Activated CD4-positive, alpha-beta T cell treated with anti-CD3 and anti-CD28 coated beads for 36 hours (primary cell): ENCODE measurements at regions not wholly inside any gene's neighbourhood (a gene's known extent, or its start where the extent isn't known, plus 50 kb on each side); places are given as distances from the start of the nearest gene placed in this dataset.

Source experiments
- ATAC-seq: fragments of 200-7000 bp; cut with Tn5 transposase; one replicate; pipeline ENCODE4 v1.10.0; 2021; ENCODE audit warnings: mild to moderate bottlenecking, moderate library complexity
- CTCF ChIA-PET: fragments of 350-600 bp; sonication (Branson Sonifier 250); formaldehyde crosslinking; loops from one replicate; lab custom pipeline; 2021; ENCODE audit warnings: antibody characterized with exemption; lab: Charles Lee
- POLR2A ChIA-PET: fragments of 350-600 bp; sonication (Branson Sonifier 250); formaldehyde crosslinking; loops from one replicate; lab custom pipeline; 2021; ENCODE audit warnings: antibody characterized with exemption, inconsistent platforms; lab: Charles Lee
- DNase-seq: peaks from one replicate; pipeline ENCODE4 v3.0.0-alpha.2; 2020
- H3K27ac Mint-ChIP-seq: one replicate; pipeline ENCODE4 v1.8.0; 2021; ENCODE audit warnings: mixed read lengths
- H3K27me3 Mint-ChIP-seq: one replicate; pipeline ENCODE4 v1.8.0; 2021; ENCODE audit warnings: mixed read lengths
- H3K36me3 Mint-ChIP-seq: one replicate; pipeline ENCODE4 v1.8.0; 2021; ENCODE audit warnings: low read depth, mixed read lengths
- H3K4me1 Mint-ChIP-seq: one replicate; pipeline ENCODE4 v1.8.0; 2021; ENCODE audit warnings: mixed read lengths
- H3K4me3 Mint-ChIP-seq: one replicate; pipeline ENCODE4 v1.8.0; 2021; ENCODE audit warnings: mild to moderate bottlenecking, moderate library complexity, mixed read lengths
- H3K9me3 Mint-ChIP-seq: one replicate; pipeline ENCODE4 v1.8.0; 2021; ENCODE audit warnings: low read depth, mixed read lengths
- intact Hi-C, 2 experiments: fragments of 100-400 bp; cut with DNase I in 1 of 2; cut with micrococcal nuclease in 1 of 2; formaldehyde crosslinking; loops; one replicate each; pipeline versions ENCODE4 v1.14.2 to v1.15.1; 2022 to 2024; cut with DNase I, micrococcal nuclease

- ATAC-seq = no peak
- POLR2A ChIA-PET = no interaction called here
- H3K9me3 Mint-ChIP-seq = no peaks in the 10 kb centered on the region
- DNase-seq = no peak
- H3K4me3 Mint-ChIP-seq = no peak overlapping the region
- H3K4me1 Mint-ChIP-seq = peaks cover 34% of the 10 kb centered on the region
- H3K36me3 Mint-ChIP-seq = no peaks in the 10 kb centered on the region
- no peaks in the 10 kb centered on the region for H3K27me3 Mint-ChIP-seq
- CTCF ChIA-PET = interaction anchor here (0.8 to 1.5 kb wide), 3 partner anchors 38 to 392 kb away, joined by 3 to 5 read pairs (median 4); no protein-coding TSS in a partner anchor
- intact Hi-C loops = loop anchor here in 1 of 2 experiments (10.0 kb wide), 1 partner anchor 731 kb away; no protein-coding TSS in a partner anchor
- H3K27ac Mint-ChIP-seq = no peak overlapping the region
Observed at GRCh38 chr12:91773749-91774429, 371.8 kb downstream of the BTG1 start.

- Mint-ChIP-seq H3K27me3 (no peaks in the 10 kb centered on the region), H3K4me3 (no peak overlapping the region), H3K27ac (no peak overlapping the region), H3K4me1 (peaks cover 20% of the 10 kb centered on the region), H3K9me3 (no peaks in the 10 kb centered on the region), H3K36me3 (no peaks in the 10 kb centered on the region)
- ChIA-PET POLR2A (no interaction called here), CTCF (no interaction called here)
- intact Hi-C loops = loop anchor here in 1 of 2 experiments (10.0 kb wide), 1 partner anchor 732 kb away; no protein-coding TSS in a partner anchor
- DNase-seq (no peak), ATAC-seq (no peak)
Observed at GRCh38 chr12:91772411-91772810, 373.2 kb downstream of the BTG1 start.

- no peak overlapping the region for H3K27ac Mint-ChIP-seq
Observed at GRCh38 chr12:91769736-91770135, 375.9 kb downstream of the BTG1 start.

GRCh38 chr12:91767237-91767636, 378.4 kb downstream of the BTG1 start:
- no peak for DNase-seq
- Mint-ChIP-seq H3K9me3 (no peaks in the 10 kb centered on the region), H3K27me3 (no peaks in the 10 kb centered on the region), H3K4me1 (no peaks in the 10 kb centered on the region), H3K27ac (no peak overlapping the region), H3K4me3 (no peak overlapping the region), H3K36me3 (no peaks in the 10 kb centered on the region)
- CTCF ChIA-PET = no interaction called here
- ATAC-seq = no peak
- POLR2A ChIA-PET = no interaction called here
- intact Hi-C loops = no loop called here

More at GRCh38 chr12:91769736-91770135, 375.9 kb downstream of the BTG1 start:
- ATAC-seq (no peak), DNase-seq (no peak)
- ChIA-PET POLR2A (no interaction called here), CTCF (interaction anchor here (0.8 kb wide), 1 partner anchor 1080 kb away, joined by 3 read pairs; no protein-coding TSS in a partner anchor)
- Mint-ChIP-seq H3K4me3 (no peak overlapping the region), H3K4me1 (peaks cover 8% of the 10 kb centered on the region), H3K36me3 (no peaks in the 10 kb centered on the region), H3K9me3 (no peaks in the 10 kb centered on the region), H3K27me3 (no peaks in the 10 kb centered on the region)
- intact Hi-C loops = loop anchor here in 1 of 2 experiments (10.0 kb wide), 1 partner anchor 735 kb away; no protein-coding TSS in a partner anchor

DNA sequence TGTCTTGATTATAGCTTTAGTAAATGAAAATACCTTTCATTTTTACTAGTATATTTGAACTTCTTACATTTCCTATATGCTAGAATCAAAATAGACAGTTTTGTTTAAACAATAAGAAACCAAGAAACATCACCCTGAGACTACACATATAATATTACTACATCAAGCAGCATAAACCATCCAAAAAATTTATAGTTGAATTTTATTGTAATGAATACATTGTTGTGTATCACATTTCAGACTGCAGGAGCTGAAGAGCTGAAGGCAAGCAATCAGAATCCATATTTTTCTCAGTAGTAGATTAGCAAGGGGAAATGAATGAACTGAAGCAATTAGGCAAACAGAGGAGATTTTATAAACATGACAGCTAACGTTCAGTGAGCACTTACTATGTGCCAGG, 379.2 kb downstream of the BTG1 start:
- ATAC-seq = no peak
- no peak for DNase-seq
- Mint-ChIP-seq H3K4me3 (no peak overlapping the region), H3K4me1 (no peaks in the 10 kb centered on the region), H3K27me3 (no peaks in the 10 kb centered on the region), H3K9me3 (peaks cover 1% of the 10 kb centered on the region), H3K27ac (no peak overlapping the region), H3K36me3 (no peaks in the 10 kb centered on the region)
- POLR2A ChIA-PET = no interaction called here
- intact Hi-C loops = no loop called here
- CTCF ChIA-PET = no interaction called here

- CTCF ChIA-PET = interaction anchor here (1.6 kb wide), 1 partner anchor 10 kb away, joined by 4 read pairs; no protein-coding TSS in a partner anchor
- POLR2A ChIA-PET = no interaction called here
- Mint-ChIP-seq H3K4me3 (no peak overlapping the region), H3K9me3 (peaks cover 11% of the 10 kb centered on the region), H3K36me3 (no peaks in the 10 kb centered on the region), H3K4me1 (no peaks in the 10 kb centered on the region), H3K27ac (no peak overlapping the region), H3K27me3 (no peaks in the 10 kb centered on the region)
- ATAC-seq (no peak), DNase-seq (no peak)
- intact Hi-C loops = no loop called here
Observed at GRCh38 chr12:91763654-91764370, 381.8 kb downstream of the BTG1 start.

DNA sequence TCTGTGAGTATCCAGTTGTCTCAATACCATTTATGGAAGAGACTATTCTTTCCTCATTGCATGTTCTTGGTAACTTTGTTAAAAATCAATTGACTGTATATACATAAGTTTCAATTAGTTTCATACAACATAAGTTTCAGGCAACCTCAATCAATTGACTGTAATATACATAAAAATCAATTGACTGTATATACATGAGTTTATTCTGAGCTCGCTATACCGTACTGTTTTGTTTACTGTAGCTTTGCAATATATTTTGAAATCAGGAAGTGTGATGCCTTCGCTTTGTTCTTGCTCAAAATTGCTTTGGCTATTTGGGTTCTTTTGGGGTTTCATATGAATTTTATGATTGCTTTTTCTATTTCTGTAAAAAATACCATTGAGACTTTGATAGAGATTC, 392.0 kb downstream of the BTG1 start:
- no peak overlapping the region for H3K4me3 Mint-ChIP-seq
- no peaks in the 10 kb centered on the region for H3K4me1 Mint-ChIP-seq
- peaks cover 2% of the 10 kb centered on the region for H3K36me3 Mint-ChIP-seq
- DNase-seq = no peak
- H3K9me3 Mint-ChIP-seq = peaks cover 5% of the 10 kb centered on the region
- ChIA-PET POLR2A (no interaction called here), CTCF (interaction anchor here (0.8 to 1.8 kb wide), 4 partner anchors 10 to 371 kb away, joined by 3 to 5 read pairs (median 4); no protein-coding TSS in a partner anchor)
- intact Hi-C loops = no loop called here
- H3K27ac Mint-ChIP-seq = no peak overlapping the region
- no peak for ATAC-seq
- H3K27me3 Mint-ChIP-seq = no peaks in the 10 kb centered on the region

DNA sequence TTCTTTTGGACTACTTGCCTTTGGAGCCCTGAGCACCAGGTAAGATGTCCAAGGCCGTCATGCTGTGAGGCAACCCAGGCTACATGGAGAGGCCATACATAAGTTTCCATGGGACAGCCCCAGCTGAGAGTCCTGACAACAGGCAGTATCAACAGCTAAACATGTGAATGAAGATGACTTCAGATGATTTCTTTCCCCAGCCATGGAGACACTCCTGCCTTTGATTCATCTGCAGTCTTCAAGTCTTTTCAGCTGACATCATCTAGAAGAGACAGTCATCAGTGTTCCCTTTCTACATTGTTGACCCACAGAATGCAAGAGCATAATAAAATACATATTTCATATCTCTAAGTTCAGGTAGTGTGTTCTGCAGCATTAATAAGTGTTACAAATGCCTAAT, 398.7 kb downstream of the BTG1 start:
- intact Hi-C loops = no loop called here

DNA sequence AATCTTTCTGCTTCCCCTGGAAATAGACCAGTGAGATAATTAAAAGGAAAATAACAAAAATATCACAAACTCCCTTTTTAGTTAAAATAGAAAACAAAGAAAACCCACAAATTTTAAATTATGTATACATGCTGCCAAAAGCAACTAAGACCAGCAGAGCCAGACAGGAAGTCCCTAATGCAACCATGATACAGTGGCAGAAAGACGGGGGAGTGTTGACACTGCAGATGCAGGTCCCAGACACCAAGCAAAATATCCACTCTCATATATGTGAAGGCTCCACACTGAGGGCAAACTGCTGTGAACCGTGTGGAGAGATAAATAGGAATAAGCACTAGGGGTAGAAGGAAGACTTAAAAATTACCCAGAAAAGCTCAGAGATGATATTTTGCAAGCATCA, 401.0 kb downstream of the BTG1 start:
- Mint-ChIP-seq H3K4me1 (no peaks in the 10 kb centered on the region), H3K9me3 (no peaks in the 10 kb centered on the region), H3K36me3 (no peaks in the 10 kb centered on the region), H3K27me3 (no peaks in the 10 kb centered on the region), H3K4me3 (no peak overlapping the region), H3K27ac (no peak overlapping the region)
- intact Hi-C loops = no loop called here
- no peak for ATAC-seq
- DNase-seq = no peak
- POLR2A ChIA-PET = no interaction called here
- CTCF ChIA-PET = no interaction called here

More for the DNA sequence above, 398.7 kb downstream of the BTG1 start:
- Mint-ChIP-seq H3K4me3 (no peak overlapping the region), H3K9me3 (peaks cover 3% of the 10 kb centered on the region), H3K27me3 (no peaks in the 10 kb centered on the region), H3K36me3 (no peaks in the 10 kb centered on the region), H3K27ac (no peak overlapping the region), H3K4me1 (no peaks in the 10 kb centered on the region)
- DNase-seq (no peak), ATAC-seq (no peak)
- CTCF ChIA-PET = no interaction called here
- POLR2A ChIA-PET = no interaction called here

DNA sequence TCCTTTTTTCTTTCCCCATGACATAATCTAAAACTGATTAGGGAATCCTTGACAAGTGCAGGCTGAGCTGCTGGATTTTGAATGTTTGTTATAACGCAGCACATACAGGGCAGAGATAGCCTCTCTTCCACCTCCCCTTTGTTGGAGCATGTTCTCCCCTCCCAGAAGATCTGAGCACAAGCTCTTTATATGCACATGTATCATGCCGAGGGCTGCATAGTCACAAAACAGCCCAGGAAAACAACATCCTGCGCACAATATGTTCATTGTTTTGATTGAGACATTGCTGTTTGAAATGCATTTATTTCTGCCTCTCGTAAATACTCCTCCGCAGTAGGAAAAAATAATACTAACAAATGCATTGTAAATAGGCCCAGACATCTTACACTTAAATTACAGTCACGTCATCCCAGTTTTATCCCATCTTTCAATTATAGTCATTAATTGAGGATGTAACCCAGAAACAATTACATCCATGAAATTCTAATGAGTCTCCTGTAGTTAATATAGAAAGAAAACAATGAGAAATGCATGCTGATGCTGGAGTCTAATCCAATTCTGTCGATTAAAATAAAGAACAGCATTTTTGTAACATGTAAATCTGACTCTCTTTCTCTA, 401.8 kb downstream of the BTG1 start:
- Mint-ChIP-seq H3K27ac (no peak overlapping the region), H3K4me3 (no peak overlapping the region), H3K9me3 (no peaks in the 10 kb centered on the region), H3K4me1 (no peaks in the 10 kb centered on the region), H3K27me3 (no peaks in the 10 kb centered on the region), H3K36me3 (no peaks in the 10 kb centered on the region)
- ChIA-PET POLR2A (no interaction called here), CTCF (no interaction called here)
- intact Hi-C loops = no loop called here
- DNase-seq = no peak
- ATAC-seq = no peak

GRCh38 chr12:91743280-91743679, 402.4 kb downstream of the BTG1 start:
- intact Hi-C loops = no loop called here
- no peak overlapping the region for H3K4me3 Mint-ChIP-seq
- DNase-seq (no peak), ATAC-seq (no peak)
- H3K36me3 Mint-ChIP-seq = no peaks in the 10 kb centered on the region
- no peak overlapping the region for H3K27ac Mint-ChIP-seq
- H3K9me3 Mint-ChIP-seq = no peaks in the 10 kb centered on the region
- H3K4me1 Mint-ChIP-seq = no peaks in the 10 kb centered on the region
- CTCF ChIA-PET = no interaction called here
- no peaks in the 10 kb centered on the region for H3K27me3 Mint-ChIP-seq
- POLR2A ChIA-PET = no interaction called here
